Activated naive CD4-positive, alpha-beta T cell treated with anti-CD3 and anti-CD28 coated beads, Interleukin-2, amount 50 U/mL, for 16 hours (primary cell): ENCODE measurements at regions not wholly inside any gene's neighbourhood (a gene's known extent, or its start where the extent isn't known, plus 50 kb on each side); places are given as distances from the start of the nearest gene placed in this dataset.
"Not testable (repeated sequence)": the region's sequence is repeated elsewhere in the genome, so short reads cannot be mapped to it uniquely, and the experiment has no call there.

Experiments used
- DNase-seq: peaks from one replicate; pipeline ENCODE4 v3.0.0-alpha.2; 2020

GRCh38 chr5:124972703-124973102 is 226.3 kb upstream of the ZNF608 start:
- DNase-seq: no peak

GRCh38 chr5:124973661-124974060 is 227.2 kb upstream of the ZNF608 start:
- DNase-seq: no peak

- DNase-seq: no peak
Observed at GRCh38 chr5:124976086-124976485, 229.6 kb upstream of the ZNF608 start.

GRCh38 chr5:124979251-124979650 is 232.8 kb upstream of the ZNF608 start:
- no peak for DNase-seq

- no peak for DNase-seq
Observed at GRCh38 chr5:124980163-124980941, 233.9 kb upstream of the ZNF608 start.

- no peak for DNase-seq
Observed at GRCh38 chr5:124981901-124982300, 235.5 kb upstream of the ZNF608 start.

- DNase-seq: no peak
Observed at GRCh38 chr5:124986170-124986569, 239.7 kb upstream of the ZNF608 start.

GRCh38 chr5:124986667-124987066 is 240.2 kb upstream of the ZNF608 start:
- no peak for DNase-seq

- DNase-seq: not testable (repeated sequence)
Observed at GRCh38 chr5:124987786-124988185, 241.3 kb upstream of the ZNF608 start.

- DNase-seq: no peak
Observed at GRCh38 chr5:124990723-124991122, 244.3 kb upstream of the ZNF608 start.

GRCh38 chr5:124995421-124995820 is 249.0 kb upstream of the ZNF608 start:
- DNase-seq: no peak

GRCh38 chr5:124996023-124996763 is 249.8 kb upstream of the ZNF608 start:
- DNase-seq: no peak

GRCh38 chr5:124996764-124997077 is 250.3 kb upstream of the ZNF608 start:
- DNase-seq: no peak

- no peak for DNase-seq
Observed at GRCh38 chr5:124997186-124997893, 250.9 kb upstream of the ZNF608 start.

GRCh38 chr5:124998520-124998919 is 252.1 kb upstream of the ZNF608 start:
- no peak for DNase-seq

- DNase-seq: no peak
Observed at GRCh38 chr5:125002727-125003598, 256.5 kb upstream of the ZNF608 start.

- no peak for DNase-seq
Observed at GRCh38 chr5:125004009-125004408, 257.6 kb upstream of the ZNF608 start.

- DNase-seq: no peak
Observed at GRCh38 chr5:125005266-125005665, 258.8 kb upstream of the ZNF608 start.

- DNase-seq: no peak
Observed at GRCh38 chr5:125006011-125006685, 259.7 kb upstream of the ZNF608 start.

- no peak for DNase-seq
Observed at GRCh38 chr5:125010356-125010755, 263.9 kb upstream of the ZNF608 start.

GRCh38 chr5:125011014-125011413 is 264.6 kb upstream of the ZNF608 start:
- DNase-seq: no peak

- DNase-seq: no peak
Observed at GRCh38 chr5:125011419-125011818, 265.0 kb upstream of the ZNF608 start.
